NCI-H2029 (cell line): ENCODE measurements at regions not wholly inside any gene's neighbourhood (a gene's known extent, or its start where the extent isn't known, plus 50 kb on each side); places are given as distances from the start of the nearest gene placed in this dataset.
"Not testable (repeated sequence)": the region's sequence is repeated elsewhere in the genome, so short reads cannot be mapped to it uniquely, and the experiment has no call there.

Experiments used
- DNase-seq: peaks from one replicate; lab custom pipeline; 2025; lab: John Stamatoyannopoulos, UW

GRCh38 chr16:29182501-29182900 is 197.6 kb downstream of the LAT start:
- no peak for DNase-seq

- DNase-seq = not testable (repeated sequence)
Observed at GRCh38 chr16:29181921-29182411, 197.1 kb downstream of the LAT start.

- DNase-seq = not testable (repeated sequence)
Observed at GRCh38 chr16:29181254-29181780, 196.5 kb downstream of the LAT start.

- not testable (repeated sequence) for DNase-seq
Observed at GRCh38 chr16:29180206-29180600, 195.4 kb downstream of the LAT start.

- DNase-seq = not testable (repeated sequence)
Observed at GRCh38 chr16:29179401-29180205, 194.8 kb downstream of the LAT start.

- not testable (repeated sequence) for DNase-seq
Observed at GRCh38 chr16:29177888-29178726, 193.3 kb downstream of the LAT start.

GRCh38 chr16:29177203-29177887 is 192.5 kb downstream of the LAT start:
- not testable (repeated sequence) for DNase-seq

GRCh38 chr16:29176822-29177202 is 192.0 kb downstream of the LAT start:
- DNase-seq = not testable (repeated sequence)

- DNase-seq = not testable (repeated sequence)
Observed at GRCh38 chr16:29176154-29176470, 191.3 kb downstream of the LAT start.

GRCh38 chr16:29175411-29176153 is 190.7 kb downstream of the LAT start:
- DNase-seq = not testable (repeated sequence)

GRCh38 chr16:29173371-29174305 is 188.8 kb downstream of the LAT start:
- DNase-seq = not testable (repeated sequence)

GRCh38 chr16:29172098-29172724 is 187.4 kb downstream of the LAT start:
- DNase-seq = not testable (repeated sequence)

- not testable (repeated sequence) for DNase-seq
Observed at GRCh38 chr16:29171296-29171695, 186.4 kb downstream of the LAT start.

GRCh38 chr16:29170393-29171119 is 185.7 kb downstream of the LAT start:
- DNase-seq = not testable (repeated sequence)

GRCh38 chr16:29169295-29169994 is 184.6 kb downstream of the LAT start:
- not testable (repeated sequence) for DNase-seq

GRCh38 chr16:29168515-29169259 is 183.8 kb downstream of the LAT start:
- not testable (repeated sequence) for DNase-seq

- not testable (repeated sequence) for DNase-seq
Observed at GRCh38 chr16:29164442-29165089, 179.7 kb downstream of the LAT start.
